Islet of Langerhans (tissue), 1 donor: ENCODE measurements at regions not wholly inside any gene's neighbourhood (a gene's known extent, or its start where the extent isn't known, plus 50 kb on each side); places are given as distances from the start of the nearest gene placed in this dataset.

Source experiments
- FAIRE-seq: peaks from one replicate; lab custom pipeline; 2011; peaks lifted over from hg19 to GRCh38; lab: Jason Lieb, UNC

DNA sequence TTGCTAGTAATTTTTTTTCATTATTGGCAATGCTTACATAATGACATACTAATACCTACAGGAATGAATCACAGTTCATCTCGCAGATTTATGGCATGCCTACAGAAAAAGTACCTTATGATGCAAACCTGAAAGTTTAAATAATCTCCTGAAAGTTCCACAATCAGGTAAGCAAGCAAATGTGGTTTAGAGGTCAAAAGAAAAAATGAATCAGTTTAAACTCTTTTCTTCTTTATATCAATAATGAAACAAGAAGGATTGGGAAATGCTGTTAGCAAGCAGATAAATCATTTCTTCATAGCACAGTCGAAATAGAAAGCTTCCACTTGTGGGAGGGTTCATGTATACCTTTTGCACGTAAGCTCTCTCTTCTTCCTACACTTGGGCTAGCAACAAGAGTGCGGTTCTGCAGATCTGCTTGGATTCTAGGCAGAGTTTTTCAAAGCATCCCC, 53.7 kb upstream of the MTPN start:
- no peak for FAIRE-seq

DNA sequence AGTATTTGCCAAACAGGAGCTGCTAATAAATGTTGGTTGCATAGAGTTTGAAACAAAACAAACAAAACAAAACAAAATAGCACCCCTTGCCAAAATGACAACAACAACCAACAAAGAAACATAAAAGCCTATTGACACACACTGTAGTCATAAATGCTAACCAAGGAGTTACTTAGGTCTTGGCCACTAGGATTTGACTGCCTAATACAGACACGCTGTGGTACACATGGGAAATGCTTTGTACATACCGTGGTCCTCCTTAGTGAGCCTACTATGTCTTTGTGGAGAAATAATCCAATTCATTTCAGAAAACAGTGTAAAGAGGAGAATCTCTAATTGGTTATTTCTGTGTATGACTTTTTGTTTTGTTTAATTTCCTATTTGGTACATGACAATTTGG, 53.2 kb upstream of the MTPN start:
- no peak for FAIRE-seq

DNA sequence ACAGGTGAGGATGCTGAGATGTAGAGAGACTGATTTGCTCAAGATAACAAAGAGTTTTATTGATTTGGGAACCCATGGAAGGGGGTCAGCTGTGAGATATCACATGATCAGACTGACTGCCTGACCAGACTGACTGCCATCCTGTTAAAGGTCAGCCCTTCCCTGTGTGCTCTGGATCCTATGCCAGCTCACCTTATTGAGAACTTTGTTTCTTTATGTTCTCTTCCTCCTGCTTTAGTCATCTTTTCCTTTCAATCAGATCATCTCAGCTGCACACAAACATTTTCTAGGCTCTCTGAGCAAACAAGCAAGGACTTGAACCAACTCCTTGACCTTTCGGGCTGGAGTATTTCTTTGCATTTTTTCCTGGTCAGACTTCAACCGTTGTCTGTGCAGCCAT, 50.0 kb upstream of the MTPN start:
- no peak for FAIRE-seq
